ENCODE measurements at regions not wholly inside any gene's neighbourhood (a gene's known extent, or its start where the extent isn't known, plus 50 kb on each side); places are given as distances from the start of the nearest gene placed in this dataset.

- TF ChIP-seq ZNF449 (tag by site-specific recombination; IDR thresholded peaks at IDR 0.05) (no peak), ZNF132 (tag by site-specific recombination; IDR thresholded peaks at IDR 0.05; ENCODE audit: borderline replicate concordance) (no peak), ZNF221 (tag by site-specific recombination; IDR thresholded peaks at IDR 0.05; ENCODE audit: borderline replicate concordance) (no peak), ZNF660 (tag by site-specific recombination; IDR thresholded peaks at IDR 0.05) (no peak)
These were observed 132.8 kb downstream of the IBTK start (continued) for GRCh38 chr6:82114748-82115147.

- ChIA-PET POLR2A (no interaction called here), CTCF (interaction anchor here (0.8 kb wide), 2 partner anchors 19 kb away, joined by 3 to 6 read pairs; no protein-coding TSS in a partner anchor)
- H3K9me3 ChIP-seq (ENCODE audit: control insufficient read depth, insufficient read depth, low read depth, low read length): no peaks in the 10 kb centered on the region
- H3K4me3 ChIP-seq (ENCODE audit: low read depth, low read length): no peak overlapping the region
- no peaks in the 10 kb centered on the region for H3K36me3 ChIP-seq (ENCODE audit: control insufficient read depth in 2 of 2, insufficient read depth in 1 of 2, low read length in 2 of 2)
- no peak overlapping the region for H3K27ac ChIP-seq (ENCODE audit: extremely low read depth, low read depth, low read length)
- TF ChIP-seq ZBTB49 (tag by site-specific recombination; IDR thresholded peaks at IDR 0.05; ENCODE audit: low read depth): no peak
- no peak for TF ChIP-seq ZNF580 (tag by site-specific recombination; IDR thresholded peaks at IDR 0.05)
- no peak for TF ChIP-seq ZNF26 (tag by site-specific recombination; IDR thresholded peaks at IDR 0.05)
- TF ChIP-seq HIC1 (tag by site-specific recombination; IDR thresholded peaks at IDR 0.05): no peak
- TF ChIP-seq ZNF37A (tag by site-specific recombination; IDR thresholded peaks at IDR 0.05): no peak
- no peak for TF ChIP-seq ZNF350 (tag by site-specific recombination; IDR thresholded peaks at IDR 0.05)
- no peak for TF ChIP-seq SP7 (tag by site-specific recombination; IDR thresholded peaks at IDR 0.05)
- TF ChIP-seq ZIC2 (tag by site-specific recombination; IDR thresholded peaks at IDR 0.05): no peak
- TF ChIP-seq ZEB2 (tag by site-specific recombination; IDR thresholded peaks at IDR 0.05): no peak
- TF ChIP-seq SCRT1 (tag by site-specific recombination; IDR thresholded peaks at IDR 0.05; ENCODE audit: borderline replicate concordance): no peak
- no peak for TF ChIP-seq ZNF629 (tag by site-specific recombination; IDR thresholded peaks at IDR 0.05)
- TF ChIP-seq ZNF623 (tag by site-specific recombination; IDR thresholded peaks at IDR 0.05): no peak
- TF ChIP-seq SCRT2 (tag by site-specific recombination; IDR thresholded peaks at IDR 0.05): no peak
- TF ChIP-seq ZNF654 (tag by site-specific recombination; IDR thresholded peaks at IDR 0.05; ENCODE audit: low read depth): no peak
- no peaks in the 10 kb centered on the region for H3K4me1 ChIP-seq (ENCODE audit: control insufficient read depth, insufficient read depth, low read length)
These were observed 134.3 kb downstream of the IBTK start for GRCh38 chr6:82113231-82113630.

Measured in HEK293 (cell line).